Fibroblast of skin of right biceps (primary cell): ENCODE measurements at regions not wholly inside any gene's neighbourhood (a gene's known extent, or its start where the extent isn't known, plus 50 kb on each side); places are given as distances from the start of the nearest gene placed in this dataset.
A peak's percentile ranks its signal among the peaks of the same experiment; 100 is the strongest.
"Not testable (repeated sequence)": the region's sequence is repeated elsewhere in the genome, so short reads cannot be mapped to it uniquely, and the experiment has no call there.

ENCODE experiments used
- DNase-seq: peaks from one replicate; pipeline ENCODE4 v3.0.0-alpha.2; 2013

GRCh38 chr7:68200051-68200670 is 1203.5 kb downstream of the TYW1 start:
- peak; percentile 79 for DNase-seq

- no peak for DNase-seq
These were observed 1206.6 kb downstream of the TYW1 start for GRCh38 chr7:68203251-68203650.

GRCh38 chr7:68205826-68206225 is 1209.2 kb downstream of the TYW1 start:
- no peak for DNase-seq

GRCh38 chr7:68206946-68207485 is 1210.4 kb downstream of the TYW1 start:
- no peak for DNase-seq

GRCh38 chr7:68207676-68208075 is 1211.0 kb downstream of the TYW1 start:
- no peak for DNase-seq

GRCh38 chr7:68209486-68209885 is 1212.9 kb downstream of the TYW1 start:
- DNase-seq: no peak

- DNase-seq: no peak
These were observed 1217.2 kb downstream of the TYW1 start for GRCh38 chr7:68213838-68214237.

GRCh38 chr7:68216051-68216450 is 1219.4 kb downstream of the TYW1 start:
- no peak for DNase-seq

- no peak for DNase-seq
These were observed 1220.8 kb downstream of the TYW1 start for GRCh38 chr7:68217426-68217825.

GRCh38 chr7:68218461-68218860 is 1221.8 kb downstream of the TYW1 start:
- no peak for DNase-seq

- DNase-seq: no peak
These were observed 1225.7 kb downstream of the TYW1 start for GRCh38 chr7:68222311-68222710.

- peak; percentile 56 for DNase-seq
These were observed 1227.6 kb downstream of the TYW1 start for GRCh38 chr7:68224041-68224741.

GRCh38 chr7:68231011-68231410 is 1234.4 kb downstream of the TYW1 start:
- DNase-seq: not testable (repeated sequence)

- DNase-seq: peak; percentile 63
These were observed 1239.3 kb downstream of the TYW1 start for GRCh38 chr7:68235937-68236336.

GRCh38 chr7:68238204-68238805 is 1241.7 kb downstream of the TYW1 start:
- no peak for DNase-seq

GRCh38 chr7:68243128-68243527 is 1246.5 kb downstream of the TYW1 start:
- no peak for DNase-seq

- DNase-seq: no peak
These were observed 1247.8 kb downstream of the TYW1 start for GRCh38 chr7:68244389-68244788.

- peak; percentile 97 for DNase-seq
These were observed 1249.1 kb downstream of the TYW1 start for GRCh38 chr7:68245688-68246087.

GRCh38 chr7:68246189-68246633 is 1249.6 kb downstream of the TYW1 start:
- DNase-seq: peak; percentile 75

- no peak for DNase-seq
These were observed 1250.5 kb downstream of the TYW1 start for GRCh38 chr7:68247126-68247525.

- DNase-seq: no peak
These were observed 1250.9 kb downstream of the TYW1 start for GRCh38 chr7:68247571-68247970.

GRCh38 chr7:68248973-68249372 is 1252.3 kb downstream of the TYW1 start:
- DNase-seq: no peak

GRCh38 chr7:68249611-68250010 is 1253.0 kb downstream of the TYW1 start:
- DNase-seq: no peak

- DNase-seq: no peak
These were observed 1253.5 kb downstream of the TYW1 start for GRCh38 chr7:68250143-68250542.
